Activated CD4-positive, alpha-beta T cell treated with anti-CD3 and anti-CD28 coated beads, Interleukin-2, amount 50 U/mL, for 48 hours (primary cell): ENCODE measurements at regions not wholly inside any gene's neighbourhood (a gene's known extent, or its start where the extent isn't known, plus 50 kb on each side); places are given as distances from the start of the nearest gene placed in this dataset.

ENCODE experiments used
- DNase-seq, 2 experiments: peaks; one replicate each; pipeline ENCODE4 v3.0.0-alpha.2; 2020

DNA sequence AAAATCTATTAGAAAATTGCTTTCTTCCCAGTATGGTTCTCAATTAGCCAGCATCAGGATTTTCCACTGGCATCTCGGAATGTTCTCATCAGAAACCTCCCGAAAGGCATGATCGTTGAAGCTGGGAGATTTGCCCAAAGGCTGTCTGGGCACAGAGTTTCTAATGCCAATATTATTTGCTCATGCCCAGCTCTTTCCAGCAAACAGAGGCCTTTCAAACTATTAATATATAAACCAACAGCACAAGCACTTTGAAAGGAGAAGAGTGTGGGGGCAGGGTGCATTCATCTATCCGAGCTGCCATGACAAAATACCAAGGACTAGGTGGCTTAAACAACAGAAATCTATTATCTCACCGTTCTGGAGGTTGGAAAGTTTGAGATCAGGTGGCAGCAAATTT lies 88.3 kb upstream of the MSX1 start:
- no peak for DNase-seq

- no peak for DNase-seq
Observed at GRCh38 chr4:4770610-4771009, 88.9 kb upstream of the MSX1 start.

GRCh38 chr4:4766564-4766963 lies 92.9 kb upstream of the MSX1 start:
- DNase-seq: no peak

- no peak for DNase-seq
Observed at GRCh38 chr4:4765811-4766210, 93.7 kb upstream of the MSX1 start.

DNA sequence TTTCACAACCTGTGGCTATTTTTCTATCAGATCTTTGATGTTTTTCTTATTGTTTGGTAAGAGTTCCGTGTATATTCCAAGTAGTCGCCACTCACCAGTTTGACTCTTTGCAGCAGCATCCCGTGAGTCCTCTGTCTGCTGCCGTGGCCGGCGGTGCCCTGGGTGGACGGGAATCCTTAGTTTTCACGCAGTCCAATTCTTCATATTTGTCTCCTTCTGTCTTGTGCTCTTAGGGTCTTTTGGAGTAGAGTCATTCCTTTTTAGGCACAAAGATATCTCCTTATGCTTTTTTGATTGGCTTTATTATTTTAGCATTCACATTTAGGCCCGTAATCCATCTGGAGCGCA lies 94.9 kb upstream of the MSX1 start:
- DNase-seq: no peak

DNA sequence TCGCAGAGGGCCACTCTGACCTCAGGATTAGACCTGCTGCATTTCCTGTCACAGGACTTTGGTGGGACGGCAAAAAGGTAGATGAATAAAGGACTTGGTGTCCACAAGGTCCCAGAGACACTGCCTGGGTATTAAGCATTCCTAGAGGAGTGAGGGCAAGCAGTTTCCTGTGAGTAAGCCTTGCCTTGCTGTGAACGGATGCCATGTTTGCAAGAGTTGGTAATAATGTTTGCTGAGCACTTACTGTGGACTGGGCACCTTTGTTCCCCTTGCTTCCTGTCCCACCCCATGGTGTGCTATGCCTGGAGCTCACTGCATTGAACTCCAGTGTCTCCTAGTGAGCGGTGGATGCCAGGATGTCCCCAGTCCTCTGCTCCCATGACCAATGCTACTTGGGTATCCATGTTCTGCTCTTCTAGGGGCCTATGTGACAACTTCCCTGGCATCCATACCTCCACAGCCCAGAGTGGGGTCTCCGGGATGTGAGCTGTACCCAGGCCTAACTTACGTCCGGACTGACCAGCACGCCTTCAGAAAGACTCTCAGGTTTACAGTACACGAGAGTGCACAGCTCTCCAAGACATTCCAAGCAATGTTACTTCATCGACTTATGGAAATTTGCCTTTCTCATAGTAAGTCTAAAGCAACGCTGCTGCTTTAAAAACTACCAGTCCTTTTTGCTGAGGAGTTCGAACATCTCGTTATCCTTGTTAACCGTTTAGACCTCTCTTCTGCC lies 95.5 kb upstream of the MSX1 start:
- DNase-seq: no peak

DNA sequence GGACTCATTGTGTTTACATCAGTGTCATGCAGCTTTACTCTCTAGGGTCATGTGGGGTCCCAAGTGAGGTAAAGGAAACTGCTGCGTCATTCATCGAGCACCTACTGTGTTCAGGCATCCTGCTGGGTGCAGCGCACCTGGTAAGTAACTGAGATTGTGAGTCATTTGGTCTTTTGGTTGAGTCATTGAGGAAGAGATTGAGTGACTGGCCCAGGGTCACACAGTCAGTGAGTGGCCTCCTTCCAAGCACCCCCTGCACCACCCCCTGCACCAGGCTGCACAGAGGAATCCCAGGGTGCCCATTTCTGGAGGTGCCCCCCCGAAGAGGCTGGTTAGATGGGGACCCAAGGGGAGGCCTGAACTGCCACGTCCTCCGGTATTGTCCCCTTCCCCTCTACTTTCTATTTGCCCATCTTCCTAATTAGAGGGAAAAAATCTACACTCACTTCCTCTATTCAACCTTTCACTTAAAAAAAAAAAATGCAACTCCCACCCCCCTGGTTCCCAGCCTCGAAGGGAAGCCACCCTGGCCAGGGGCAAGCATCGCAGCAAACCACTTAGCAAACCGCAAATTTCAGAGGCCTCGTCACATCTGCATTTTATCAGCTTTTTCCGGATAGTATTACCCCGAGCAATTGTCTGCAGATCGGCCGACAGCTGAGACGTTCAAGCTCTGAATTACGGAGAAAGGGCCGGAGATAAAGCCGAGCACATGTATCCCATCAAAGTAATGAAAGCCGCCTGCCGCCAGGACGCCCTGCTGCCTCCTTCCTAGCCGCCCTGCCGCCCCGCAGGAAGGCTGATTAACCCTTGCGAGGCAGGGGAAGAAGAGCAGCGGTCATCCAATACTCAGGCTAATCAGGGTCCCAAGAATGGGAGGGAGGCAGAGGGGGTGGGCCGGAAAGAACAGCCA lies 96.3 kb upstream of the MSX1 start:
- peak; percentile 28 to 40 for DNase-seq

GRCh38 chr4:4762300-4762699 lies 97.2 kb upstream of the MSX1 start:
- no peak for DNase-seq

DNA sequence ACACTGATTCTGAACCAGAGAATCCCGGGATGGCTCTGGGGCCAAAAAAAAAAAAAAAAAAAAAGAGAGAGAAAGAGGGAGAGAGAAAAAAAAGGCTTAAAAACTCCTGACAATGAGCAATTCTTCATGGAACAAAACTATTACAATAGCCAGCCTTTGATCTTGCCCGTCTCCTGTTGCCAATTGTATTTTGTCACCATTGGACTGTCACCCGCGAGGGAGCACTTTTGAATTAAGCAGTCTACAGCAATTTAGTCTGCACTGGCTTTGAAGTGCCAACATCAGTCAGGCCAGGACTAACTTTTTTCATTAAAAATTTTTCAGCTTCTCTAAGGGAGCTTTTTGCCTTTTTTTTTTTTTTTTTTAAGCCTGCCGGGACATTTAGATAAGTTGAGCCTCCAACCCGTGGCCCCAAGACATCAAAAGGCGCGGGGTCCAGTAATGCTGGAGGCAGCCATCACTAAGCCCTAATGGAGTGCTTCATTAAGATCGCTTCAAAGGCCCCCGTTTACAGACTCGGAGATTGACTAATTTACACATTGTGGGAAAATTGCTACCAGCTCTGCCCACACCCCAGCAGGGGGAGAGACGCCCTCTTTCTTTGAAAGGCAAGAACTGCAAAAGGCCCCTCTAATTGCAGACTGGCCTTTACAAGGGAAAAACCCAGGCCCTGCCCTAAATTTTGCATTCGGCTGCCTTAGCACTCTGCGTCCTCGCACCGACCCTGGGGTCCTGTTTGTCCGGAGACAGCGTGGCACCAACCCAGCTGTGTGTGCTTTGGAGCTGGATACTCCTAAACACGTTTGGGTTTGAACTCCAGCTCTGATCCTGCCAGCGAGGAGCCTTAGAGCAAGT lies 98.1 kb upstream of the MSX1 start:
- no peak for DNase-seq

DNA sequence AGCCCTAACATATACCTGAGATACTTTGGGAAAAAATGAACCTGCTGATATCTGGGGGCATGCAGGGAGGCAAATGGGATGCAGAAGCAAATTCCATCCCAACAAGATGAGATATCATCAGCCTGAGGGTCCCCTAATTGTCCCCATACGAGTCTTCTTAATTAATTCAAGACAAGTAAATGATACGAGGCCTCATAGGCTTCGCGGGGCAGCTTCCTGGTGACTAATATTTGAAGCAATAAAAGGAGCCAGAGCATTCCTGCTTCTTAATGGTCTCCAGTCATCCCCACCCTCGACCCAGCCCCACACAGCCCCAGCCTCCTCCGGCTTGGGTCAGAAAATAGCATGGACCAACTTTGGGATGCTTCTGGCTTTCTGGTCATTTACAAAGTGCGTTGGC lies 99.6 kb upstream of the MSX1 start:
- DNase-seq: no peak

- no peak for DNase-seq
Observed at GRCh38 chr4:4759232-4759631, 100.2 kb upstream of the MSX1 start.

- peak in 1 of 2 experiments; percentile 3 for DNase-seq
Observed at GRCh38 chr4:4758681-4759080, 100.8 kb upstream of the MSX1 start.

GRCh38 chr4:4755306-4755705 lies 104.2 kb upstream of the MSX1 start:
- no peak for DNase-seq

- no peak for DNase-seq
Observed at GRCh38 chr4:4754641-4755040, 104.8 kb upstream of the MSX1 start.

GRCh38 chr4:4753643-4754042 lies 105.8 kb upstream of the MSX1 start:
- no peak for DNase-seq

- no peak for DNase-seq
Observed at GRCh38 chr4:4752576-4753401, 106.7 kb upstream of the MSX1 start.

DNA sequence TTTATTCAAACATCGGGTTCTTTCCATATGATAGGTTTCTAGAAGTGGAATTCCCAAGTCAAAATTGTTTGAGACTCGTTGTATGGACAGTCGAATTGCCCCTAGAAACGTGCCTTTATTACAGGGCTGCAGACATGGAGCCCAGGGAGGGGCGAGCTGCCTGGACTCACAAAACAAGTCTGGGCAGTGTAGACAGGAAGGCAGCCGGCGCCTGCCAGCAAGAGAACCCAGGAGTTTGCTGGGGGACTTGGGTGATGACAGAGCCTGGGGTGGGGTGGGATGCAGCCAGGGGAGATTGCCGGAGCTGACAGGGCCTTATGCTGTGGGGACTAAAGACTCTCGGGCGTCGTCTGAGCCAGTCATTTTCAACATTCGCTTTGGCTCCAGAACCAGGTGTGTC lies 107.4 kb upstream of the MSX1 start:
- no peak for DNase-seq

DNA sequence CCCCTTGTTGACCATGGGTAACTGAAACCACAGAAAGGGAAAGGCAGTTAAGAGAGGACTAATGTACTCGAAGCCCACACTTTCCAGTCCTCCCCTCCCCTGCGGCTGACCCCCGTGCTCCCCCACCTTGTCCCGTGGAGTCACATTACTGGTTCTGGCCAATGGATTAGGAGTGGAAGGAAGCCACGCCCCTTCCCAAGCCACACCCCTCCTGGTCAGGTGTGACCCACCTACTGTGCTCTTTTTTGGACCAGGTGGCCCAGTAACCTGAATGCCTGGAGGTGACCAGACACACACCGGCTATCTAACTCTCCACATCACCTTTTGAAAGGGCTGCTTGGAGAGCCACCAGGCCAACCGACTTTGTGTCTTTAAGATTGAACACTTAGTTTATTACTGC lies 109.3 kb upstream of the MSX1 start:
- DNase-seq: no peak

- no peak for DNase-seq
Observed at GRCh38 chr4:4749137-4749536, 110.3 kb upstream of the MSX1 start.

DNA sequence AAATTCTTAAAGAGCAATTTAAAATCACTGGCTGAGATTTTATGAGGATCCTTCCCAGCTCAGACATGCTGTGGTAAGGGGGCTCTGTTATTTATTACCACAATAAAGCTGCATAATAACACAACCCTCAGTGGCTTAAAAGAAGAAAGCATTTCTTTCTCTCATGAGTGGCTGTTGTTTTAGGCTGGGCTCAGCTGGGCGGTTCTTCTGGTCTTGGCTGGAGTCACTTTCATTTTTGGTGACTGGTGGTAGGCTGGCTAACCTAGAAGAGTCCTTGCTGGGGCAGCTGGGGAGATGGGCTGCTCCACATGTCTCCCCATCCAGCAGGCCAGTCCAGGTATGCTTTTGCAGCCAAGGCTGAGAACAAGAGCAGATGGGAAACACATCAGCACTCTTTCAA lies 113.0 kb upstream of the MSX1 start:
- no peak for DNase-seq

- DNase-seq: no peak
Observed at GRCh38 chr4:4740071-4740470, 119.4 kb upstream of the MSX1 start.

- DNase-seq: no peak
Observed at GRCh38 chr4:4735870-4736269, 123.6 kb upstream of the MSX1 start.
